ENCODE measurements at regions not wholly inside any gene's neighbourhood (a gene's known extent, or its start where the extent isn't known, plus 50 kb on each side); places are given as distances from the start of the nearest gene placed in this dataset.

DNA sequence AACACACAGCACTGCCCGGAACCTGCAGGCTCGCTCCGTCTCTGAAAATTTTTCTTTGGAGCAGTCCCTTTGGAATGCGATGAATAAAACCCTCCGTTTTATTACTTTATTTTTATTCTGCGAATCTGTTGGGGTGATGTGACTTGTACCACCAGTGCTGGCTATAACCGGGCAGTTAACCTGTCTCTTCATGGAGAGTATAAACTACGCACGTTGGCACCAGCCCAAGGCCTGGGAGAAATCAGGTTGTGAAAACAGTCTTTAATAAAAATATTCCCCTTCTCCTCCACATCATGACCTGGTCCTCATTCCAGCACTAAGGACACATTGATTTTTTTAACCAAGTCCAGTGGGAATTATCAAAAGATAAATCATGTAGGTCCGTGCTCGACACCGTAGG, 116.8 kb downstream of the WNT5A start:
- TF ChIP-seq, protein P1, sequence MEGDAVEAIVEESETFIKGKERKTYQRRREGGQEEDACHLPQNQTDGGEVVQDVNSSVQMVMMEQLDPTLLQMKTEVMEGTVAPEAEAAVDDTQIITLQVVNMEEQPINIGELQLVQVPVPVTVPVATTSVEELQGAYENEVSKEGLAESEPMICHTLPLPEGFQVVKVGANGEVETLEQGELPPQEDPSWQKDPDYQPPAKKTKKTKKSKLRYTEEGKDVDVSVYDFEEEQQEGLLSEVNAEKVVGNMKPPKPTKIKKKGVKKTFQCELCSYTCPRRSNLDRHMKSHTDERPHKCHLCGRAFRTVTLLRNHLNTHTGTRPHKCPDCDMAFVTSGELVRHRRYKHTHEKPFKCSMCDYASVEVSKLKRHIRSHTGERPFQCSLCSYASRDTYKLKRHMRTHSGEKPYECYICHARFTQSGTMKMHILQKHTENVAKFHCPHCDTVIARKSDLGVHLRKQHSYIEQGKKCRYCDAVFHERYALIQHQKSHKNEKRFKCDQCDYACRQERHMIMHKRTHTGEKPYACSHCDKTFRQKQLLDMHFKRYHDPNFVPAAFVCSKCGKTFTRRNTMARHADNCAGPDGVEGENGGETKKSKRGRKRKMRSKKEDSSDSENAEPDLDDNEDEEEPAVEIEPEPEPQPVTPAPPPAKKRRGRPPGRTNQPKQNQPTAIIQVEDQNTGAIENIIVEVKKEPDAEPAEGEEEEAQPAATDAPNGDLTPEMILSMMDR (IDR thresholded peaks at IDR 0.05): no peak
- Histone ChIP-seq H3K4me3 (ENCODE audit: low read length) (no peak overlapping the region), H3K9me3 (ENCODE audit: control insufficient read depth, insufficient read depth, low read length) (no peaks in the 10 kb centered on the region), H3K4me1 (ENCODE audit: control insufficient read depth, insufficient read depth, low read length) (no peaks in the 10 kb centered on the region), H3K27ac (ENCODE audit: low read length) (no peak overlapping the region), H3K36me3 (ENCODE audit: control insufficient read depth, insufficient read depth, low read length) (no peaks in the 10 kb centered on the region), H3K27me3 (ENCODE audit: control insufficient read depth, insufficient read depth, low read length) (no peaks in the 10 kb centered on the region)
- peaks cover 12 to 13% of the 10 kb centered on the region in 2 donors for H3K9me3 Mint-ChIP-seq
- no peak for ATAC-seq
- no peak overlapping the region for H3K27ac Mint-ChIP-seq
- no peaks in the 10 kb centered on the region for H3K4me1 Mint-ChIP-seq
- H3K36me3 Mint-ChIP-seq: no peaks in the 10 kb centered on the region
- intact Hi-C loops (cut with micrococcal nuclease): no loop called here
- 98% methylated on average over 9 of the region's 12 CpGs for WGBS (ENCODE audit: insufficient coverage)
- H3K27me3 Mint-ChIP-seq (ENCODE audit: low read depth in 2 of 2): no peaks in the 10 kb centered on the region
- no peak for DNase-seq
- H3K4me3 Mint-ChIP-seq: no peak overlapping the region

DNA sequence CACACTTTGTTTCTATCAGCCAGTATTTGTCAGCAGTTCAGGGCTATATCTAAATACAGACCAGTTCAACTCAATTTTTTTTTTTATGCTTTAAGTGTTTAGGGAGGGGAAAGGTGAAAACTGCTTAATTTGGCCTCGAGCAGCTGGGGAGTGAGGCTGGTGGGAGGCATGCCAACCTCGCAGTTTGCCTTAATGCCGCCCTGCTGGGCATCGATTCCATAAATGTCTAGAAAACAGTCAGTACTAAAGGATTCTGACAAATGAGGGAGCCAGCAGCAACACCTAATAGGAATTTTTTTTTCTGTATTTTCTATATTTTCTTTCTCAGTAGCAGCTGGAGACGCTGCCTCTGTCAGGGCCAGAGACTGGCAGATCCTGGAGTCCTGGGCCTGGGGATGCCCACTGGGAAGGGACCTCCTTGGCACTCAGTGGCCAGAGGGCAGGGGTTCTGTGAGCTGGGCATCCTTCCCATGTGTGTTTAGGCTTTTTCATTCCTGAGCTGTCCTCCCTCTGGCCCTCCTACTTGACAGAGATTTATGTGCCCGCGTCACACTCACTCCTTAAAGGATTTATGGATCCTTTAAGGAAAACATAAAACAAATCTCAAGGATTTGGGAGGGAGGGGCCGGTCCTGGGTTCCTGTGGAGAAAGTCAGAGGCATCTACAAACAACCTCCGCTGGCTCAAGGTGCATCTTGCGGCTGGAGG, 117.8 kb downstream of the WNT5A start:
- H3K36me3 Mint-ChIP-seq: no peaks in the 10 kb centered on the region
- 80% methylated on average over 10 of the region's 10 CpGs for WGBS (ENCODE audit: insufficient coverage)
- peaks cover 9% of the 10 kb centered on the region in 2 donors for H3K9me3 Mint-ChIP-seq

DNA sequence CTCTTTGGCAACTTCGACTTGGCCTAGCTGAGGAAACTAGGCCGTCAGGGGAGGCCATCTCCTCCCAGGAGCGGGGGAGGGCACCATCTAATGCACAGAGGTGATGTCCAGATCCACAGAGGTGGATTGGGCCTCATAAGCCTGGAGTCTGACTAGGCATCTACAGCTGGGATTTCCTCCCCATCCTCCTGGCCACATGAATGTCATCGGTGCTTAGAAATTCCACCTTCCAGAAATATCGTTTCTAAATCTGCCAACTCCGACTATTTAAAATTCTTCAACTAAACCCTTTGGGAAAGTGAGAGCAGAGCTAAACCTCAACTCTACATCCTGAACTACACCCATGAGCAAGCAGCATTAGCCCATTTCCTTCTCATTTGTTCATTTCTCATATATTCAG, 118.7 kb downstream of the WNT5A start:
- Mint-ChIP-seq H3K27me3 (ENCODE audit: low read depth in 2 of 2) (no peaks in the 10 kb centered on the region), H3K9me3 (peaks cover 8 to 9% of the 10 kb centered on the region in 2 donors), H3K27ac (no peak overlapping the region), H3K4me3 (no peak overlapping the region), H3K36me3 (no peaks in the 10 kb centered on the region), H3K4me1 (no peaks in the 10 kb centered on the region)
- no peak overlapping the region for H3K27ac ChIP-seq (ENCODE audit: low read length)
- ATAC-seq (no peak), DNase-seq (no peak)
- H3K27me3 ChIP-seq (ENCODE audit: control insufficient read depth, insufficient read depth, low read length): no peaks in the 10 kb centered on the region
- TF ChIP-seq, protein P1 (IDR thresholded peaks at IDR 0.05): no peak
- H3K4me1 ChIP-seq (ENCODE audit: control insufficient read depth, insufficient read depth, low read length): no peaks in the 10 kb centered on the region
- no peaks in the 10 kb centered on the region for H3K36me3 ChIP-seq (ENCODE audit: control insufficient read depth, insufficient read depth, low read length)
- intact Hi-C loops (cut with micrococcal nuclease): no loop called here
- H3K9me3 ChIP-seq (ENCODE audit: control insufficient read depth, insufficient read depth, low read length): no peaks in the 10 kb centered on the region
- 87% methylated on average over 6 of the region's 6 CpGs for WGBS (ENCODE audit: insufficient coverage)
- no peak overlapping the region for H3K4me3 ChIP-seq (ENCODE audit: low read length)

More for the DNA sequence above, 117.8 kb downstream of the WNT5A start:
- no peaks in the 10 kb centered on the region for H3K4me1 Mint-ChIP-seq
- no peak for DNase-seq
- no peak overlapping the region for H3K4me3 Mint-ChIP-seq
- ATAC-seq: no peak
- no peaks in the 10 kb centered on the region for H3K9me3 ChIP-seq (ENCODE audit: control insufficient read depth, insufficient read depth, low read length)
- no peak overlapping the region for H3K27ac Mint-ChIP-seq
- H3K27me3 ChIP-seq (ENCODE audit: control insufficient read depth, insufficient read depth, low read length): no peaks in the 10 kb centered on the region
- H3K4me3 ChIP-seq (ENCODE audit: low read length): no peak overlapping the region
- H3K27ac ChIP-seq (ENCODE audit: low read length): no peak overlapping the region
- no peaks in the 10 kb centered on the region for H3K27me3 Mint-ChIP-seq (ENCODE audit: low read depth in 2 of 2)
- no peaks in the 10 kb centered on the region for H3K4me1 ChIP-seq (ENCODE audit: control insufficient read depth, insufficient read depth, low read length)
- intact Hi-C loops (cut with micrococcal nuclease): no loop called here
- TF ChIP-seq, protein P1 (IDR thresholded peaks at IDR 0.05): no peak
- H3K36me3 ChIP-seq (ENCODE audit: control insufficient read depth, insufficient read depth, low read length): no peaks in the 10 kb centered on the region

DNA sequence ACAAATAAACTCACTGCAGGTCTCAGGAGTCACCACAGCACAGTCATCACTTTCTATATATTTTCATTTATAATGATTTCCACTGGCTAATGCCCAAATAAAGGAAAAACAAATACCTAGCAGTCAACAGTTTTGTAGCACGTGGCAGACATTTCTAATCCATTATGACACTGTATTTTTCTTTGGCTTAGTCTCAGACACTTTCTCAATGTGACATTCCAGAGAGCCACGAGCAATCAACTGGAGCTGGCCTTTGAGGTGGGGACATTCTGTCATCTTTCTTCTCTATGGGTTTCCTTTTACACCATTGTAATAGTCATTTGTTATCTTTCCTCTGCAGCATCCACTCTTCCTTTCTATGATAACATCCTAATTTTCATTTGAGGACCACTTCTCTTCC, 119.7 kb downstream of the WNT5A start:
- H3K27ac ChIP-seq (ENCODE audit: low read length): no peak overlapping the region
- Mint-ChIP-seq H3K9me3 (peaks cover 7 to 9% of the 10 kb centered on the region in 2 donors), H3K36me3 (no peaks in the 10 kb centered on the region), H3K27me3 (ENCODE audit: low read depth in 2 of 2) (no peaks in the 10 kb centered on the region), H3K4me1 (no peaks in the 10 kb centered on the region), H3K4me3 (no peak overlapping the region), H3K27ac (no peak overlapping the region)
- intact Hi-C loops (cut with micrococcal nuclease): no loop called here
- ATAC-seq (no peak), DNase-seq (no peak)
- TF ChIP-seq, protein P1 (IDR thresholded peaks at IDR 0.05): no peak
- no peaks in the 10 kb centered on the region for H3K36me3 ChIP-seq (ENCODE audit: control insufficient read depth, insufficient read depth, low read length)
- 43% methylated on average over 2 of the region's 2 CpGs for WGBS (ENCODE audit: insufficient coverage)
- no peaks in the 10 kb centered on the region for H3K27me3 ChIP-seq (ENCODE audit: control insufficient read depth, insufficient read depth, low read length)
- H3K4me3 ChIP-seq (ENCODE audit: low read length): no peak overlapping the region
- H3K9me3 ChIP-seq (ENCODE audit: control insufficient read depth, insufficient read depth, low read length): no peaks in the 10 kb centered on the region
- H3K4me1 ChIP-seq (ENCODE audit: control insufficient read depth, insufficient read depth, low read length): no peaks in the 10 kb centered on the region

Measured in natural killer cell (primary cell).